NCI-H1105 (cell line): ENCODE measurements at regions not wholly inside any gene's neighbourhood (a gene's known extent, or its start where the extent isn't known, plus 50 kb on each side); places are given as distances from the start of the nearest gene placed in this dataset.

Experiments used
- DNase-seq: peaks from one replicate; lab custom pipeline; 2025; lab: John Stamatoyannopoulos, UW

DNA sequence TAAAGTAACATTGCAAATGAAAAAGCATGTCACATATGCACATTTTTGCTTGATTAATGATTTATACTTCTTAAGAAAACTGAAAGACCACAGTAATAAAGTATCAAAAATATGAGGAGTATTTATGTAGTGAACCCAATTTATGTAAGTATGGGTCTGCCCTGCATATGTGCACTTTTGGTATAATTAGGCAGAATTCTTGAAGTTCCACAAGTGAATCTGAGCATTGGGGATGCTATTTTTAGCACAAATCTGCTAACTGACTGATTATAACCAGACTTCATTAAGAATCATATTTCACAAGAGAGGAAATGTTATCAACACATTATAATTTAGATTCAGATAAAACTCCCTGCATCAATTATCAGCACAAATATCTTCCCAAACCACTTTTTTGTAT lies 407.1 kb upstream of the LRRC4C start:
- DNase-seq = no peak

DNA sequence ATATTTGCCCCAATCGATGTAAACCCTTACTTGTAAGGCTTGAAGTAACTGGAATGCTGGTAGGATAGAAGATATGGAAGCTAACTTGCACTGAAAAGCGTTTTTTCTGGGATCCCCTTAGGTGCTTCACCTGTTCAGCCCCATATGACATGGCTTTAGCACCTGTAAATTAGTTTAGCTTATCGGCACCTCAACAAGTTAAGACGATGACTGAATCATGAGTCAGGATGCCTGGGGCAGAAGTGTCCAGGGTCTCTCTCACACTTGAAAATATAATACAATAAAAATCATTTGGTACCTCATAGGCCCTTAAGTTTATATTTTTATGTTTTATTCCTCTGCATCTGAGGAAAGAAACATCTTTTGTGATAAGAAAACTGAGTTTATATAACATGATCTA lies 409.2 kb upstream of the LRRC4C start:
- DNase-seq = no peak

DNA sequence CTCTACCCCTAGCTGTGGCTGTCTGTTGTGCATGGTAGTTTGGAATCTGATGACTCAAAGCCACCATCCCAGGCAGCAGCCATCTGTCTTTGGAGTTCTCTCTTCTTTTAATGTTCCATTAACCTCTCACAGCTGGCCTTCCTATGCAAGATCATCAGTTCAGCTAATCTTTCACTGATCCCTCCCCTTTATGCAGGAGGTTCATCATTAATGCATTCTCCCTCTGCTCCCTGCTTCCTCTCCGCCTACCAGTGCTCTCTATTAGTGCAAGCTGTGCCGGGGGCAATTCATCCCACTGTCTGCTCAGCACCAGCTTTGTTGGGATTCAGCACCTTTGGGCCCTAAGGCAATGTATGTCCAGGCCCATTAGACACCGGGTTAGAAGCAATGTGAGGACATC lies 413.0 kb upstream of the LRRC4C start:
- no peak for DNase-seq

DNA sequence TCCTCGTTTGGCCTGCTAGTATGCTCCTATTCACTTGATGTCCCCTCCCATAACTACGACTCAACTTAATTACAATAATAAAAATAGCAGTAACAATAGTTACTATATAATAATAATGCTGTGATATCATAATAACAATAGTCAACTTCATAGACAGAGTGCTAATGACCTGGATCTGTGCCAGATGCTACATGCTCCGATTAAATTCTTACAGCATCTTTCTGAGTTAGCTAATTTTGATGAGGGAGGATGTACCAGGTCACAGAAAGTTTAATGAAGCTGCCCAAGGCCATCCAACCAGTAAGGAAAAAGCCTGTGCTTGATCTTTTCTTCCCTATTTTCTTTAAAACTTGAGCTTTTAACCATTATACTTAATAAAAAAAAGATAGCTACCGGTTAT lies 413.4 kb upstream of the LRRC4C start:
- peak; percentile 68 for DNase-seq

DNA sequence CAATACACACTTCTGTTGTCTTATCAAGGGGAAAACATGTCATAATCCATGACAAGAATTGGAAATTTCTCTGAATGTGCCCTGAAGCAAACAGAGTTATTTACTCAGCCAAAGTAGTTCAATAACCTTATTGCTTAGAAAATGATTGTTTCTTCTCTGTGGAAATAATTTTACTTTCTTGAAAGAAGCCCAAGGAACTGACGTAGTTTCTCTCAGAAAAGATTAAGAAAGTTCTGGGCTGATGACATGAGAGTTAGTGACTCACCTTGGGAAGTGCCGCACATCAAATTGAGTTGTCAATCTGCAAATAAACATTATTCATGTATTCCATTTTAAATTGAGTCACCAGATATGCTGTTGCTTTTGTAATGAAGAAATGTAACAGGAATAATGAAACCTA lies 418.6 kb upstream of the LRRC4C start:
- DNase-seq = no peak

GRCh38 chr11:41879214-41879613 lies 419.8 kb upstream of the LRRC4C start:
- no peak for DNase-seq

DNA sequence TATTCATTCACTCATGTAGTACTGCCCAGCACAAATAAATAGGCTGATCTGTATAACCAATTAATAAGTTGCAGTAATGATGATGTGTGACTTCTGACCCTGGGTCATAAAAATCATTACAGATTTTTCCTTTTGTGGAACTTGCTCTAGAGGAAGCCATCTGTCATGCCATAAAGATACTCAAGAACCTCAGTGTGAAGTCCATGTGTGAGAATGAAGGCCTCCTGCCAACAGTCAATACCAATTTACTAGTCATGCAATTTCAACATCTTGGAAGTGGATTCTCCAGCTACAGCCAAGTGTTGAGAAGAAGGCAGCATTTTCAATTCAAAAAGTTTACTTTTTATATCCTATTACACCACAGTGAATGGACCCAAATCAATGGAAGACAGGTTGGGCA lies 435.6 kb upstream of the LRRC4C start:
- DNase-seq = no peak

GRCh38 chr11:41897991-41898390 lies 438.5 kb upstream of the LRRC4C start:
- DNase-seq = no peak

DNA sequence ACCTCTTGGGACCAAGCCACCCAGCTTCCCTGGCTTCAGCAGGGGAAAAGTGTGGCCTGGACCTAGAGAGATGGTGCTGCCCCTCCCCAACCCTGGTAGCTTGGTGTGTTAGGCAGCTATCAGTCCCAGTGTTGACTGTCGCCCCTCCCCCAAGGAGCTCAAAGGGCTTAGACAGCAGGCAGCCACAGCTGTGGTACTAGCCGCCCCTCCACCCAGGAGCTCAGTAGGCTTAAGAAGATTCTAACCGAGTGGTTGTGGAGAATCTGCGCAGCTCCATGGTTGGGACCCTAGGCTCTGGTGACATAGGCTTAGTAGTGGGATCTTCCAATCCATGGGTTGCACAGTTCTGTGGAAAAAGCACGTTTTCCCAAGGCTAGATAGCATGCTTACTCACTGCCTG lies 458.4 kb upstream of the LRRC4C start:
- DNase-seq = no peak

DNA sequence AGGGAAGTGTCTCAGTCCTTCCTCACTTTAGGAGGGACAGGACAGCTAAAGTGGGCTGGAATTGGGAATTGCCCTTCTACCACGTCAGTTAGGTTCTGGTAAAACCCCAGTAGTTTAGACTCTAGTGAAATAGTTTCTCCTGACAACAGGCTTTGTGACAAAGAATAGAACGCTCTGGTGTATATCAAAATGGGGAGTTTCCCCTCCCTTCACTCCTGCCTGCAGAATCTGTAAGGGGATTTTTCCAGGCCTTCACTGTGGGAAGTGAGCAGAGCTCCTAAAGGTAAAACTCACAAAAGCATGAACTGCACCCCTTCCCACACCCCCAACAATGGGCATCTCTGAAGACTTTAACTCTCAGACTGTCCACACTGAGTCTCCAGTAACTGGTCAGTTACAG lies 460.9 kb upstream of the LRRC4C start:
- no peak for DNase-seq

DNA sequence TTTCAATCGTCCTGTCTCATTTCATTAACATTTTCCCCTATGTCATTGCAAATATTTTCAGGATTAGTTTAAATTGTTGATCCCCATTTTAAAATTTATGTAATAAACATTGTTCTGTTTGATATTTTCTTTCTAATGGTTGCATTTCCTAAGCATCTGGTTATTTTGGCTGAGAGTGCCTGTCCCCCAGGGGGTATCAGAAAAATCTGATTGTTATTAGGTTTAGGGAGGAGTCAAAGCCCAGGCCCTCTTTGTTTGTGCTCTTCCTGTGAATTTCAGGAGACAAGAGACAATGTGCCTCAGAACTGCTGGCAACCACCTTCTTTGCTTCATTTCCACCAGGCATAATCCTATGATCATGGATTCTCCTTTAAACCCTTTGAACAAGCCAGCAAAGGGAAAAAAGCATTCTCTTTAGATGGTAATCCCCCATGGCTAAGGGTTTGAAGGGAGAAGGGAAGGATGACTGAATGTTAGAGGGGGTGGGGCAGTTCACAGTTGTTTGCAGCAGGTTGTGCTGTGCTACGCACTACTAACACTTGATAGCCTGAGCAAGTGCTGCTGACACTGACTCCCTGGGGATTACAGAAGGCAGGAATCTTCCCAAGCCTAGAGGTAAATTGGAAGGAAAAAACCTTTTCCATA lies 462.4 kb upstream of the LRRC4C start:
- DNase-seq = no peak

DNA sequence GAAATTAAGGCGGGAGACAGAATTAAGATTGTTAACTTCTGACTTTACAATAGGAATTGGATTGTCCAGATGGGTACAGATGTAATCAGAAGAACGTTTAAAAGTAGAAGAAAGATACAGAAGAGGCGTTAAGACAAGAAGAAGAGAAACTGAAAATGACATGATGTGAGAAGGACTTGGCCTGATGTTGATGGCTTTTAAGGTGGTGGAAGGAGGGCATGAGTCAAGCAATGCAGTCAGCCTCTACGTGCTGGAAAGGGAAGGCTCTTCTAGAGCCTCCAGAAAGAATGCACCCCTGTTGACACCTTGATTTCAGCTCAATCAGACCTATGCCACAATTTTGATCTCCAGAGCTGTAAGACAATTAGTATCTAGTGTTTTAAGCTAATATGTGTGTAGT lies 466.9 kb upstream of the LRRC4C start:
- no peak for DNase-seq

GRCh38 chr11:41935241-41935640 lies 475.8 kb upstream of the LRRC4C start:
- DNase-seq = no peak

DNA sequence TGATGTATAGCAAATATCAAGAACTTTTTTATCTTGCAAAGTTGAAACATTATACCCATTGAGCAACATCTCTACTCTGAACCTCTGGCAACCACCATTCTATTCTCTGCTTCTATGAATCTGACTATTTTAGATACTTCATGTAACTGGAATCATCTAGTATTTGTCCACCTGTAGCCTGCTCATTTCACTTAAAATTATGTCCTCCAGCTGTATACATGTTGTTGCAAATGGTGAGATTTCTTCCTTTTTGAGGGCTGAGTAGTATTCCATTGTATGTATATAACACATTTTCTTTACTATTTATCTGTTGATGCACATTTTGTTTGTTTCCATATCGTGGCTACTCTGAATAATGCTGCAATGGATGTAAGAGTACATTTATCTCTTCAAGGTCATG lies 476.3 kb upstream of the LRRC4C start:
- DNase-seq = no peak

DNA sequence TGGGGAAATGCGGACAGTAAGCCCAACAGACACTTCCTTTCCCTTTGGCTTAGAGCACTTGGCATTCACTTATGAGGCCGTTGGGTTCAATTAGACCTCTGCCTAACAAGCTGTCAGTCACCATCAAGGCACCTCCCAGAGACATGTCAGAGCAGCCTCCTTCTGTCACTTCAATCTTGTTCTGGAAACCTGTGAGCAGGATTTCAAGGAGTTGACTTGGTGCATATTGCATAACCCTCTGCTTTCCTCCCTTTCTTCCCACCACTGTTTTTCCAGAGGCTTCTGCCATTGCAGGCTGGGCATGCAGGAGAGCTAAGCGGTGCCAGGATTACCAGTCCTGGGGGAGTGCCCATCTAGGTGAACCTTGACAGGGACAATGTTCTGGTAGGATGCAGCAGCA lies 484.2 kb upstream of the LRRC4C start:
- DNase-seq = no peak

GRCh38 chr11:41947392-41947791 lies 487.9 kb upstream of the LRRC4C start:
- DNase-seq = no peak

DNA sequence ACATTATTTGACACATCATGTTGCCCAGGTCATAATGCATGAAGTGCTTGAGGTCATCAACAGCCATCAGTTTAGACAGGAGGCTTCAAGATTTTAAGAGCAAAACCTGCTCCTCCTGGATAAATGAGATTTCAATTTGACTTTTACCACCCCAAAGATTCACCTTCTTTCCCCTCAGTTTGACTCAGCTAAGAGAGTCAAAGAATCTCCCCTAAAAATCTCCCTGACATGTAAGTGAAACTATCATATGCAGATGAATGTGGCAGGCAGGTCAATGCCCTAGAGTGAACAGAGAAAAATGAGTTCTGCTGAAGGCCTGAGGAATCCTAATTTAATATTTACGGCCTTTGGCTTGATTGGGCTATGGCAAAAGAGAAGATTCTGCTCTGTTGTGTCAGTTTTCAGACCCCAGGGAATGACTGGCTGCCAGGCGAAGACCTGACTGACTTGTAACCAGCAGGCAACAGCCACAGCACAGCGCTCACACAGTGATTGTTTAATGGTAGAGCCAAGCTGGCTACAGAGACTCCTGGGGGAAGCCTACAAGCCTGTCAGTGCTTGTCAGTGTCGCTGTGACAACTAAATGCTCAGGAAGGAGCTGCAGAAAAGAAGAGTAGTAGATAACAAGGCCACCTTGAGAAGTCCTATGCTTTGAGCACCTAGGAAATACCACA lies 491.2 kb upstream of the LRRC4C start:
- DNase-seq = no peak

- no peak for DNase-seq
Measured at GRCh38 chr11:41954034-41954433, 494.6 kb upstream of the LRRC4C start.

DNA sequence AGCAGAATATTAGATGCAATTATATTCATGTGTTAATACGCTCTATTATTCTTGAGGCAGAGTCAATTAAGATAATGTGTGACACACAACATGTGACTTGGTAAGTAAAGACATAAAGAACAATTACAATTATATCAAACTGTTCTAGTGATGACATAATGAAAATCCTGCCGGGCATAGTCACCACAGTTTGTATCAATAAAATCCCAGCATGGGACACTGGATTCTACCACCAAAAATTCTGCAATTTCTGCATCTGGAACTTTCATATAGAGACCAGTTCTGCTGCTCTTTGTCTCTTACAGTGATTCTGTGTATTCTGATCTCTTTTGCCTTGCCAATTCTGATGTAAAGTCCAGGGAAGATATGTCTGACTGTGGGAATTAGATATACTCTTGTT lies 495.6 kb upstream of the LRRC4C start:
- no peak for DNase-seq

DNA sequence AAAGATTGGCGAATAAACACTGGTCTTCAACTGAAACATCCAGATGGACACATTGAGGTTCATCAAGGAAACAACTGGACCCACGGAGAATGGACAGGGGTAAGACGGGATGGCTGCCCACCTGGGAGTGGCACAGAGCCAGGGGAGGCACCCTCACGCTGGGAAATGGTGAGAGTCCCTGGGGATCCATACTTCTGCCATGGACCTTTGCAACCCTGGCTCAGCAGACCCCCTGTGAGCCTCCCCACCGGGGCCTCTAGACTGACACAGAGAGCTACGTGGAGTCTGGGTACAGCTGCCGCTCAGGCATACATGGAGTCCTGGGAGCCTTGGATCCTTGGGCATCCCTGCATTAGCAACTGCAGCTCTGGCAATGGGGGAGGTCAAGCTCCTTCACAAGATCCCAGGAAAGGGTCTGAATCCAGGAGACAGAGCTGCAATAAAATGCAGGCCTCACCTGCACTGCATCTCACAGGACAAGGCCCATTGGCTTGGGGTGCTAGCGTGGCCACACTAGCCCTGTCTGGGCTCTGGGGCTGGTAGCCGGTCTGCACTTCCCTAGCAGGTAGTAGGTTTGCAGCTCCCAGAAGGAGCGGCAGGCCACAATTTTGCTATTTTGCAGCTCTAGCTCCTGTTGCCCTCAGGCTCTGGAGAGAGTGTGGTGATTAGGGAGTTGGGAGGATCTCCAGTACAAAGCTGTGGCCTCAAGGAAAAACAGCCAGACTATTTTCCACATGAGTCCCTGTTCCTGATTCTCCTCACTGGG lies 496.4 kb upstream of the LRRC4C start:
- DNase-seq = no peak

GRCh38 chr11:41963406-41963805 lies 504.0 kb upstream of the LRRC4C start:
- no peak for DNase-seq

- no peak for DNase-seq
Measured at GRCh38 chr11:41970681-41971080, 511.2 kb upstream of the LRRC4C start.

GRCh38 chr11:41971592-41971991 lies 512.1 kb upstream of the LRRC4C start:
- no peak for DNase-seq
